ENCODE measurements at regions not wholly inside any gene's neighbourhood (a gene's known extent, or its start where the extent isn't known, plus 50 kb on each side); places are given as distances from the start of the nearest gene placed in this dataset.

DNA sequence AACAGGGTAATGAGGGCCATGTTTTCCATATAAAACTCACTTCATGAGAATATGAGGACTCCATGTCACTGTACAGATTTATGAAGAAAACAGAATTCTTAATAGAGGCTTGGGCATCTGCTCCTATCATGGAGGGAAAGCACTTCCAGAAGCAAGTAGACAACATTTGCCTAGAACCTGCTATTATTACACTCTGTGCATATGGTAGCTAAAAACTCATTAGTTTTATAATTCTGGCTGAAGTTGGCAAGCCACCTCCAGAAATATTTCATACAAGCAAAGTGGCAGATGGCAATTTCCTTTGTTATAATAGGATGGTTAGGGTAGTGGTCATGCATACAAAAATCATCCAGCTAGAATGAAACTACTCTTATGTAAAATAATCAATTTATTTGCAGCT, 65.8 kb upstream of the TLK1 start:
- intact Hi-C loops (cut with DNase I): no loop called here
- ATAC-seq: no peak
- DNase-seq: no peak

DNA sequence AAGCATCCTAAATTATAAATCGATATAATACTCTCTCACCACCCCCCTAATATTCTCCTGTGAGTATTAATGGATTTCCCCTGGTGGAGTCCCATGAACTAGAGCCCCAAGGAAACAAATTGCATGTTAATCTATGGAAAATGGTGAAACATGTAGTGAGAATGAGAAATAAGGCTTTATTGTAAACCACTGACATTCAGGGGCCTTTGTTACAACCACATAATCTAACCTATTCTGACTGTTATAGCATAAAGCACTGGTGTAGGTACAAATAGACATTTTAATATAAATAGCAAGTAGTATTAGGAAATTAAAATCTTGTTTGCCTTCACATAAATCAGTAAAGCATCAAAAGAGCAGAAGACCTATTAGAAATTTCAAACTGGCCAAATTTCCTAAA, 65.3 kb upstream of the TLK1 start:
- ATAC-seq: no peak
- DNase-seq: no peak
- intact Hi-C loops (cut with DNase I): no loop called here

GRCh38 chr2:171225302-171225980, 64.7 kb upstream of the TLK1 start:
- no peak for DNase-seq
- intact Hi-C loops (cut with DNase I): no loop called here
- ATAC-seq: no peak

- intact Hi-C loops (cut with DNase I): no loop called here
- DNase-seq: no peak
- ATAC-seq: no peak
Measured at GRCh38 chr2:171217330-171217729, 56.6 kb upstream of the TLK1 start.

GRCh38 chr2:171216631-171217030, 55.9 kb upstream of the TLK1 start:
- intact Hi-C loops (cut with DNase I): no loop called here
- ATAC-seq (no peak), DNase-seq (no peak)

DNA sequence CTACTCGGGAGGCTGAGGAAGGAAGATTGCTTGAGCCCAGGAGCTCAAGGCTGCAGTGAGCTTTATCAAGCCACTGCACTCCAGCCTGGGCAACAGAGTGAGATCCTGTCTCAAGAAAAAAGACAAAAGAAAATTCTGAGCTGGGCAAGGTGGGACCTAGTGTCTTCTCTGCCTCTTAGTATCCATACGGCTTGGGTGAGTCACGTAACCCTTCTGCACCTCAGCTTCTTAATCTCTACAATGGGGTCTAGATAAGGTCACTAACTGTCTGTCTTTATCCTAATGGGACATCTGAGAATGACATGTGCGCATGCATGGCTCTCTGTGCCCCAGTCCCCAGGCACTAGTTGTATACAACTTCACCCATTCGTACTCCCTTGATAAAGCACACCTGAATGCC, 53.4 kb upstream of the TLK1 start:
- intact Hi-C loops (cut with DNase I): no loop called here
- no peak for ATAC-seq
- no peak for DNase-seq

DNA sequence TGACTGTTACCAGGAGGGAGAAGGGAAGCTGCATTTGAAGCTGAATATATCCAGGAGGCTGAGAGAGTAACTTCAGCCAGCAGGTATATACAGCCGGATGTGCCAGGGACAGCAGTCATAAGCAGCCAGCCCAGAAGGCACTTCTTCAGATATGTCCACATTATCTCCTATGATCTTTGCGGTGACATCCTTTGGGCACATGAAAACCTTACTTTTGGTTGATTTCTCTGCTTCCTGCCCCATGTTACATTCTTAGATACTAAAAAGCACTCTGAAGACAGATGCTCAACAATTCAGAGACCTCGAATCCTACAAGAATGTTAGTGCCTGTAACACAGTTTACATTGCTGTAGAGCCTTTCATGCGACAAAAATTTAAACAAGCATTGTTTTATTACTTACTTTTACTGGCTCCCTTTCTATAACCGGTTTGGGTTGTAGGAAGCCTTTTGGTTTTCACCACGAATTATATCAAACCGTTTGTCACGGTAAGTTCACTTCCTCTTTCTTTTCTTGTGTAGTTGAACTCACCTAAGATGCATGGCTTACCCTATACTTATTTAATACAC, 50.3 kb upstream of the TLK1 start:
- ATAC-seq (no peak), DNase-seq (no peak)
- intact Hi-C loops (cut with DNase I): no loop called here
